ENCODE measurements at regions not wholly inside any gene's neighbourhood (a gene's known extent, or its start where the extent isn't known, plus 50 kb on each side); places are given as distances from the start of the nearest gene placed in this dataset.
A peak's percentile ranks its signal among the peaks of the same experiment; 100 is the strongest.

DNA sequence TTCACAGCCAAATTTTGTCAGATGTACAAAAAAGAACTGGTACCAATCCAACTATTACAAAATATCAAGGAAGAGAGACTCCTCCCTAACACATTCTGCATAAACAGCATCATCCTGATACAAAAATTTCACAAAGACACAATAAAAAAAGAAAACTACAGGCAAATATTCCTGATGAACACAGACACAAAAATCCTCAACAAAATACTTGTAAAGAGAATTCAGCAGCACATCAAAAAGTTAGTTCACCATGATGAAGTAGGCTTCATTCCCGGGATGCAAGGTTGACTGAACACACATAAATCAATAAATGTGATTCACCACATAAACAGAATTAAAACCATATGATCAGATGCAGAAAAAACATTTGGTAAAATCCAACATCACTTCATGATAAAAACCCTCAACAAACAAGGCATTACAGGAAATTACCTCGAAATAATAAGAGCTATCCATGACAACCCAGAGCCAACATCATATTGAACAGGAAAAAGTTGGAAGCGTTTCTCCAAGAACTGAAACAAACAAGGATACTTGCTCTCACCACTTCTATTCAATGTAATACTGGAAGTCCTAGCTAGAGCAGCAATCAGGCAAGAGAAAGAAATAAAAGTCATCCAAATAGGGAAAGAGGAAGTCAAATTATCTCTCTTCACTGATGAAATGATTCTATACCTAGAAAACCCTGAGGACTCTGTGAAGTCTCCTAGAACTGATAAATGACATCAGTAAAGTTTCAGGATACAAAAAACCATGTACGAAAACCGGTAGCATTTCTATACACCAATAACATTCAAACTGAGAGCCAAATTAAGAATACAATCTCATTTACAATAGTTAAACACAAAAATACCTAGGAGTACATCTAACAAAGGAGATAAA is 223.1 kb downstream of the REEP3 start:
- DNase-seq (ENCODE audit: low spot score) = no peak

DNA sequence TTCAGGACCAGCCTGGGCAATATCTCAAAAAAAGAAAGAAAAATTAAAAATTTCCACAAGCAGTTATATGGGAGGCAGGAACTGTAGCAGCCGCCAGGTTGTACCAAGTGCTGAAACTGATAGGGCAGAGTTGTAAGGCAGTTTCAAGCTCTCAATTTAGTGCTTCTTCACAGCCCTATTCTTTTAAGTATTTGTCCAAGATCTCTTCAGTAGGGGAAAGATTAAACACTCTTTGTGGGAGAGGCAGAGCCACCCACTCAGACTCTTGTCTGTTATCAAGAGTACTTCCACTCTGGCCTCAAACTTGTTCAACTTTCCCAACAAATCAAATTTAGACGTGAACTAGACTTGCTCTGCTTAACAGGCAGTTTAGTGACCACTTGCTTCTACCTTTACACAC is 228.7 kb downstream of the REEP3 start:
- no peak for DNase-seq (ENCODE audit: low spot score)

GRCh38 chr10:63751836-63752235 is 230.6 kb downstream of the REEP3 start:
- no peak for DNase-seq (ENCODE audit: low spot score)

DNA sequence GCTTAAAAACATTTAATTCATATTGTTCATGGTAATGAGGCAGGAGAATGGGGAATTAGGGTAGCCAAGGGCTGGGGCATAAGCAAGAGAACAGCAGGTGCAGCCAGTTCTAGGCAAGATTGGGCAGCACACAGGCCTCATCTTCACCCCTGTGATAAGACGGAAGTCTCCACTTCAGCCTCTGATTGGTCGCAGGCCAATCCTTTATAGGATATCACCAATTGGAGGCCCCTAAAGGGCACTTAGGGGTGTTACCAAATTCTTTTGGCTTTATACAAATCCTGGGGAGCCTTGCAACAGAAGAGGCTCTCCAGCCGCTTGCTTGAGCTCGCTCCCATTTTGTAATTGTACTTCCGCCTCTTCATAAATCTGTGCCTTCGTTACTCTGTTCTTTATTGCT is 231.1 kb downstream of the REEP3 start:
- no peak for DNase-seq (ENCODE audit: low spot score)

GRCh38 chr10:63753808-63754207 is 232.6 kb downstream of the REEP3 start:
- no peak for DNase-seq (ENCODE audit: low spot score)

DNA sequence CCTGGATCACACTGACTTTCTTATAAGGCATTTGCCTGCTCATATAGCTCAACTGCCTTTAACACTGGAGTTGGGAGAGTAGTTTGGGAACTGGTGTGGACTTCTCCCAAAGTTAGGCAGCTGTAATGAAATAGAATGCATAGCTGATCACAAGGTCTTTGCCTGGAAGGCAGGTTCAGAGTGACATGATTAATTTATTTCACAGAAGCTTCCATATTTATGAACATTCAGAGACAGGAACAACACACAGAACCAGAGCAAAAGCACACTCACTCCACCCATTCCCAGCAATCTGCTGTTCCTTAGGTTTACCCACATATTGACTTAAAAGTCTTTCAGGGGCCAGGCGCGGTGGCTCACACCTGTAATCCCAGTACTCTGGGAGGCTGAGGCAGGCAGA is 234.2 kb downstream of the REEP3 start:
- DNase-seq (ENCODE audit: low spot score) = no peak

GRCh38 chr10:63757067-63757466 is 235.9 kb downstream of the REEP3 start:
- DNase-seq (ENCODE audit: low spot score) = no peak

GRCh38 chr10:63758080-63758479 is 236.9 kb downstream of the REEP3 start:
- no peak for DNase-seq (ENCODE audit: low spot score)

DNA sequence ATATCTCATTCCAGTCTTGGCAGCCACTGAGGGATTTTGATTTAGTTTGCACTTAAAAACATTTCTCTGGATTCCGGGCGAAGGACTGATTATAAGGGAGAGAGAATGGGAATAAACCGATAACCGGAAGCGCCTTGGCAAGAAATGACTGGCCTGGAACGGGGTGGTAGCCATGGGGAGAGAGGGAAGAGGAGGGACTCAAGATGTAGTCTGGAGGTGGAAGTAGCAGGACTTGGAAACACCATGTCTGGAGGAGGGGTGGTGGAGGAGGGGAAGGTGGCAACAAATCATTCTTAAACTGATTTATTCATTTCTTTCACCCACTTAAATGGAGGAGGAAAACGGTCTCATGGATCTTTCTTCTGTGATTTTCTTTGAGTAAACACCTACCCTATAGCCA is 238.1 kb downstream of the REEP3 start:
- DNase-seq (ENCODE audit: low spot score) = no peak

DNA sequence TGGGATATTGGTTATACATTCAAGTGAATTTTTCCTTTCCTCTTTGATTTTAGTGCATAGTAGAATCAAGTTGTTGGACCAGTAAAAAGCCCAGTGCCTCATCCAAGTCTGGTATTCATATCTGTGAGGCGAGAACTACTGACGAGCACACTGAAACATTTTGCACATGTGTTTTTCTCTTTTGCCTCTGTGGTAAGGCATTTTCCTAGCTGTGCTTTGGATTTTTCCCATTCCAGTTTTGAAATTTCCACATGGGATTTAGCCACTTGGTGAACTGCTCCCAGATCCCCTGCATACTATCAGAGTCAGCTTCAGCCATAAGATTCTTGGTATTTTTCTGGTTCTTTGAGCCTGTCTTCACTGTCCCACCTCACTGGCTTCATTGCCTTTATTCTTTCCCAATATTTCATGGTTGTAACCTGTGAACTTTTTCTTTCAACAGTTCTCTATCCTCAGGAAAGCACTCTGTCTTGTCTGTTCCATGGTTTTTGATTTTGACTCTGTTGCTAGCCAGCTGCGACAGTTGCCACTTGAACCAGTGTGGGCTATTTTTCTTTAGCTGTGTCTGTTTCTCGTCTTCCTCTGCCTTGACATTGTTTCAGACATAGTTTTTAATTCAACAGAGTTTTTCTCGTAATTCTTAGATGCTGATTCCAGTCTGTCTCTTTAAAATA is 239.0 kb downstream of the REEP3 start:
- no peak for DNase-seq (ENCODE audit: low spot score)

DNA sequence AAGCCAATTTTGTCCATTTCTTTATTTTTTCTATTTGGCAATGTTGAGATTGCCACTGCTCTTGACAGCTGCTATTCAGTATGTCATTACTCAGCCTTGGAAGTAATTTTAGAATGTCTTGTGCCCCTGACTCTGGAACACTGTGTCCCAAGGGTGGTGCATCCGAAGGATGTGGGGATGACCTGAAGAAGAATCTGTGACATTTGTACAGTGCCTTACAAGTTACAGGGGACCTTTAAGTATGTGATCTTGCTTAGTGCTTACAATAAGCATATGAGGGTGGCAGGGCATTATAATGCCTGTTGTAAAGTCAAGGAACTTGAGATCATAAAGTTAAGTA is 239.5 kb downstream of the REEP3 start:
- no peak for DNase-seq (ENCODE audit: low spot score)

DNA sequence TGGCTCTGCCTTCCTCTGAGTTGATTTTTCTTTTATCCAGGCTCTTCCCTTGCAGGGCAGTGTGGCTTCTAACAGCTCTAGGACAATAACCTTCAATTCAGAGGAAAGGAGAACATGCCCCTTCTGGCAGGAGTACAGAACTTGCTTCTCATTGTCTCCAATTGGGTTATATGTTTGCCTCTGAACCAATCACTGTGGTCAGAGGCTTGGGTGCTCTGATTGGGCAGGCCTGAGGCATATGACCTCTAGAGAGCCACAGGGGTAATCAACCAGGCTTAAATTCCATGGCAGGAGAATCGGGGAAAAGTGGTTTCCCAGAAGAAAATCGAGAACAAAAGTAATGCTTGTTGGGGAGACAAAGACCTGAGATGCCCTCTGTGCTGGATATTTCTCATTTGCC is 240.0 kb downstream of the REEP3 start:
- DNase-seq (ENCODE audit: low spot score) = peak; percentile 8

- no peak for DNase-seq (ENCODE audit: low spot score)
Observed at GRCh38 chr10:63763744-63764143, 242.5 kb downstream of the REEP3 start.

- no peak for DNase-seq (ENCODE audit: low spot score)
Observed at GRCh38 chr10:63765126-63765525, 243.9 kb downstream of the REEP3 start.

DNA sequence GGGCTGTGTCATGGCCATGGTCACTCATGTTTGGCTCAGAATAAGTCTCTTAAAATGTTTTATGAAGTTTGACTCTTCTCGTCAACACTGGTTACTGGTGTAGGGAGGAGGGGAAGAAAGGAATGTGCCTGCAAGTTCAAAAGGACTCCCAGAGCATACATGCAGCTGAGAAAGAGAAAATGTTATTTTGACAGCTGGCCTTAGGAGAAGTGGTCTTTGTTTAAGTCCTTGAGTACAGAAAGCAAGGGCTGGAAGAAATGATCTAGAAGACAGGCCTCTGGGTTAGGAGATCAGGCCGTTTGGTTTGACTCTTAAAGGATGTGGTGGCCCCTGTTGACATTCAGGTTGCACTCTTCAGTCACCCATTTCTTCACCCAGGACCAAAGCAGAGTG is 245.5 kb downstream of the REEP3 start:
- no peak for DNase-seq (ENCODE audit: low spot score)

DNA sequence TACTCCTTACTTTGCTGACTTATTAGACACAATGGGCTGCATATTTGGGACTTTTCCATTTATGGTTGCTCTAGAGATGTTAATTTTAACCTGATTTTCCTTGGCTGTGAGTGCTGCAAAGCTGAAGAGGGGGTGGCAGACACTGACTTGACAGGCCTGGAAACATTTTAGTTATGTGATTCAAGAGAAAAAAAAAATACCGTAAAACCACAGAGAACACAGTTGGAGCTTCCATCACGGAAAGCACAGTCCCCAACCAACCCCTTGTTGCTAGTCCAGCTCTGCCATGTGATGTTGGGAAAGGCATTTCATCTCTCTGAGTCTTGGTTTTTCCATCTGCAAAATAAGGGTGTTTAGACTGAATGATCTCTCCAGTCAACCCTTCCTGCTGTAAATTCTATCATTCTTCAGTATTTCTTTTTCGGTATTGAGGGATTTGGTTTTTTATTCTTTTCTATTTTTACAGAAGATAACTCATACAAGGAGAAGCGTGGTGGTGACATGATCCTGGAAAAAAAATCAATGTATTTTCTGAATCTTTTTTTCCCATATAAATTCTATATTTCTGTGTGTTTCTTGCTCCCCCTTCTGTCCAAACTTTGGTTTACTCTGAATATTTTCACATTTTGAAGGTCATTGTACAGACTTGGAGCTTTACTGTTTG is 246.1 kb downstream of the REEP3 start:
- peak; percentile 53 for DNase-seq (ENCODE audit: low spot score)

GRCh38 chr10:63769367-63769766 is 248.2 kb downstream of the REEP3 start:
- no peak for DNase-seq (ENCODE audit: low spot score)

DNA sequence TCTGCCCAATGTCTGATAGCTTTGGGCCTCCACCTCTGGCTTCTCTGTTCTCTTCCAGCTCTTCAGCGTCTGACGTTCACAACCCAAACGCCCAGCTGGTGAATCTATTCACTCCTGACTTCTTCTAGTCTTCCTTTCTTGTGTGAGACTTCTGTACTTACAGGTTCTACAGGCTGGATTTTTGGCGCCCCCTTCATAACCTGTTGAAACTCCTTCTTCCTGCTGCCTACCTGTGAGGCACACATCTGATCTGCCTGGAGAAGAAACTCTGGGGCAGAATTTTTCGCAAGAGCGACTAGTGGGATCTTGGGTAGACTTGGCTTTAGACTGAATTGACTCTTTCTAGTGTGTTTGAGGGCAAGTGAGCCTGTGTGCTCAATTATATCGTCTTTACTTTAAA is 249.3 kb downstream of the REEP3 start:
- DNase-seq (ENCODE audit: low spot score) = peak; percentile 18

DNA sequence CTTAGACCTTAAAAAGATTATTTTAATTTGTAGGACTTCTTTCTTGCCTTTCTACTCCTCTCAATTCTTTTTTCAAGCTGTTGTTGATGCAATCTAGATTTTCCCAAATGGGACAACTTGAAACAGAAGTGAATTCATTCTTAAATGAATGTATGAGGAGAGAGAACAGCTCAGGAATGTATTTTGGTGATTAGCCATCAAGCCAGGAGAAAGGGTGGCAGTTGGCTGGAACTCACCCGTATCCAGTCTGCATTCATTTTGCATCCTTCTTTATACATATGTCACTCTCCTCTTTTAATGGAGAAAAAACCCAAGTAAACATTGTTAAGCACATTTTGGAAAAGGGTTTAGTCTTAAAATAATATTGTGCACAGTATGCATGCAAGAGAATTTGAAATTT is 251.3 kb downstream of the REEP3 start:
- DNase-seq (ENCODE audit: low spot score) = no peak

GRCh38 chr10:63773106-63773505 is 251.9 kb downstream of the REEP3 start:
- DNase-seq (ENCODE audit: low spot score) = no peak

DNA sequence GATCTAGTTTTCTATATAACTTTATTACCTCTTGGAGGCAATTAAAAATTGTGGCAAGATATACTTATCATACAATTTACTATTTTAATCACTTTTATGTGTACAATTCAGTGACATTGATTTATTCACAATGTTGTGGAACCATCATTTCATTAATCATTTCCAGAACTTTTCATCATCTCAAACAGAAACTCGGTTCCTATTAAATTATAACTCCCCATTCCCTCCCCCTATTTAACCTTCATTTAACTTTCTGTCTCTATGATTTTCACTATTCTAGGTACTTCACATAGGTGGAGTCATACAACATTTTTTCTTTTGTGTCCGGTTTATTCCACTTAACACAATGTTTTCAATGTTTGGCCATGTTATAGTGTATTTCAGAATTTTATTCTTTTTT is 252.8 kb downstream of the REEP3 start:
- no peak for DNase-seq (ENCODE audit: low spot score)

DNA sequence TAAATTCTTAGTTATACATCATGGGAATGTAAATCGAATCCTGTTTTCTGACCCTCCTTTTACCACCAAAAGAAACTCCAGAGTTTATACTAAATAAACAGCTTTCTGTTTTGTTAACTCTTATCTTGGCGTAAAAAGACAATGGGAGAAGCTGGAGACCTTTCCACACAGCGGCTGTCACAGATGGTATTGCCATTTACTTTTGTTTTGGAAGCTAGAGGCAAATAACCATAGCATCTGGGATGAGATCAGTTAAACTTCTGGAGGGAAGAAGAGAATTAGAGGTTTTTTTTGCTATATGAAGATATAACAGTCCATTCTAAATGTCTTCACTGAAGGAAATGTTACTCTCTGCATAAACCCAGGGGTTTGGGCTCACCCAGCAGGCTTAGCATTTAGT is 258.9 kb downstream of the REEP3 start:
- DNase-seq (ENCODE audit: low spot score) = no peak

DNA sequence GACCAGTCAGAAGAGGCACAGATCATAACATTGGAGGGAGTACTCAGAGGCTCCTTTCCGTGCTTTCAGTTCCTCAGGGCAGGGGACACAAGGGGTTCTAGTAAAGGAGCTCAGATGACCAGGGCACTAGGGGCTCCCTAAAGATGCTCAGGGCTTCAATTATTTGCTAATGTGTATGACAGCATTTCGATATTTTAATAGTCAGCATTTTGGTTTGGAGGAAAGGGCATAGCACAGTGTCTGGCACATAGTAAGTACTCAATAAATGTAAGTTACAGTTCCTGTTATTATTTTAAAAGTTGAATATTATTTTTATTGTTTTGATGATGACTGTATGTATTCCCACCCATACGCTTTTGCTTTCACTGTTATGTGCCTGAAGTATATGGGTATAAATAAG is 260.0 kb downstream of the REEP3 start:
- no peak for DNase-seq (ENCODE audit: low spot score)
